ENCODE measurements at regions not wholly inside any gene's neighbourhood (a gene's known extent, or its start where the extent isn't known, plus 50 kb on each side); places are given as distances from the start of the nearest gene placed in this dataset.
A peak's percentile ranks its signal among the peaks of the same experiment; 100 is the strongest.

DNA sequence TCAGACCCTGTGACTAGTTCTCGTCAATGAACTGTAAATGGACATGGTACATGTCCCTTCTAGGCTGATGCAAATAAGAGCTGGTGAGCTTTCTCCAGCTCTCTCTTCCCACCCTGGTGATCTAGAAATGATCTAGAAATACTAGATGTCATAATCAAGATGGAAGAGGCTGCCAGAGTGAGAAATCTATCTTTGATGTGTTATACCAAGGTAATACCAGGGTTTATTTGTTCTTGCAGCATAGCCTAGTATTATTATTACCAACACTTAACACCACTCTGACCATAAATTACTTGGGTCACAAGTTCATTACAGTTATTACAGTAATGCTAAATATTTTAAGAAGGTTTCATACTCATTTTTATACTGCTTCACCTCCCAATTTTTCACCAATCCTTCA, 138.4 kb upstream of the LMCD1 start:
- TF ChIP-seq, protein P1, sequence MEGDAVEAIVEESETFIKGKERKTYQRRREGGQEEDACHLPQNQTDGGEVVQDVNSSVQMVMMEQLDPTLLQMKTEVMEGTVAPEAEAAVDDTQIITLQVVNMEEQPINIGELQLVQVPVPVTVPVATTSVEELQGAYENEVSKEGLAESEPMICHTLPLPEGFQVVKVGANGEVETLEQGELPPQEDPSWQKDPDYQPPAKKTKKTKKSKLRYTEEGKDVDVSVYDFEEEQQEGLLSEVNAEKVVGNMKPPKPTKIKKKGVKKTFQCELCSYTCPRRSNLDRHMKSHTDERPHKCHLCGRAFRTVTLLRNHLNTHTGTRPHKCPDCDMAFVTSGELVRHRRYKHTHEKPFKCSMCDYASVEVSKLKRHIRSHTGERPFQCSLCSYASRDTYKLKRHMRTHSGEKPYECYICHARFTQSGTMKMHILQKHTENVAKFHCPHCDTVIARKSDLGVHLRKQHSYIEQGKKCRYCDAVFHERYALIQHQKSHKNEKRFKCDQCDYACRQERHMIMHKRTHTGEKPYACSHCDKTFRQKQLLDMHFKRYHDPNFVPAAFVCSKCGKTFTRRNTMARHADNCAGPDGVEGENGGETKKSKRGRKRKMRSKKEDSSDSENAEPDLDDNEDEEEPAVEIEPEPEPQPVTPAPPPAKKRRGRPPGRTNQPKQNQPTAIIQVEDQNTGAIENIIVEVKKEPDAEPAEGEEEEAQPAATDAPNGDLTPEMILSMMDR (IDR thresholded peaks at IDR 0.05), result no peak

DNA sequence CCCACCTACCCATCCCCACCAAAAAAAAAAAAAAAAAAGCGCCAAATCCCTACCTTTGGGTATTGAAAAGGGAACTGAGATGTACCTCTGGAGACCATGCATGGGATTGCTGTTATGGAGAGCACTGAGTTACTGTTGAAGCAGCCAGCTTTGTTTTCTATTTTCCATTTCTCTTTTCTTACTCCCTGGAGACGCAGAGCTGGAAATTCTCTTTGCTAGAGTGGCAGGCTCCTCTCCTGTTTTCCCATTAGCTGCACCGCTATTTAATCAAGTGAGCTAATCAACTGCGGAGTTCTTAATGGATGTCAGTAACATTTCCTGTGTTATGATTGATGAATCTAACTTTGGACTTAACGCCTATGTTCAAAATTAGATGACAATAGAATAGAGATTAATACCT, 136.1 kb upstream of the LMCD1 start:
- no peaks in the 10 kb centered on the region for H3K9me3 ChIP-seq
- no peaks in the 10 kb centered on the region for H3K36me3 ChIP-seq
- H3K27me3 ChIP-seq, result no peaks in the 10 kb centered on the region
- no peak overlapping the region for H3K27ac ChIP-seq
- DNase-seq (ENCODE audit: low spot score), result no peak
- H3K4me1 ChIP-seq, result peaks cover 0 to 3% of the 10 kb centered on the region in 2 donors
- no peak overlapping the region for H3K4me3 ChIP-seq
- TF ChIP-seq, protein P1 (IDR thresholded peaks at IDR 0.05), result no peak

More for the DNA sequence above, 138.4 kb upstream of the LMCD1 start:
- Histone ChIP-seq H3K27ac (no peak overlapping the region), H3K9me3 (no peaks in the 10 kb centered on the region), H3K4me3 (no peak overlapping the region), H3K27me3 (no peaks in the 10 kb centered on the region), H3K36me3 (no peaks in the 10 kb centered on the region), H3K4me1 (peaks cover 0 to 3% of the 10 kb centered on the region in 2 donors)
- no peak for DNase-seq (ENCODE audit: low spot score)

DNA sequence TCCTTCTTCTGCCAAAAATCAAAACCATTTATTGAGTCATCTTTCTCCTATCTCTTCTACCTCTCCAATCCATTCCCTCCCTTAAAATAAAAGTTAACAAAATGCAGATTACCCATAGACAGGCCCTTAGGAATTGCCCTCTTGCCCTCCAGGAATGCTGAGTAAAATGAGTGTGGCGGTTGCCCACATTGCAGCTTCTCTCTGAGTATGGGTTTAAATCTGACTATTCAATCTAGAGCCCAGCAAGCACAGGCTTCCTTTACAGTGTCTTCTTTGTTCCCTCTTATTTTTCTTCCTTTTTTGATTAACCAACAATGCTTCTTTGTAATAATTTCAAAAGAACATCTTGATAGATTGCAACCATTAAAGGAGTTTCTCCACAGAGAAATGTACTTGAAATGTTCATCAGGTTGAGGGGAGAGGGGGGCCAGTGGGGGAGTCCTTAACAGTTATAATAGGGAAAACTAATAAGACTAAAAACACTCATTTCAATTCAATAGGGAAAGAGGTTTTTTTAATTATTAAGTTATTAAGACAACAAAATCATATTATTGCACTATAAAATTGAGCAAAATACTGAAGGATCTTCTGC, 135.3 kb upstream of the LMCD1 start:
- TF ChIP-seq, protein P1 (IDR thresholded peaks at IDR 0.05), result no peak
- DNase-seq (ENCODE audit: low spot score), result no peak
- no peaks in the 10 kb centered on the region for H3K27me3 ChIP-seq
- no peak overlapping the region for H3K4me3 ChIP-seq
- no peaks in the 10 kb centered on the region for H3K9me3 ChIP-seq
- peaks cover 0 to 9% of the 10 kb centered on the region in 2 donors for H3K4me1 ChIP-seq
- no peaks in the 10 kb centered on the region for H3K36me3 ChIP-seq
- H3K27ac ChIP-seq, result no peak overlapping the region

DNA sequence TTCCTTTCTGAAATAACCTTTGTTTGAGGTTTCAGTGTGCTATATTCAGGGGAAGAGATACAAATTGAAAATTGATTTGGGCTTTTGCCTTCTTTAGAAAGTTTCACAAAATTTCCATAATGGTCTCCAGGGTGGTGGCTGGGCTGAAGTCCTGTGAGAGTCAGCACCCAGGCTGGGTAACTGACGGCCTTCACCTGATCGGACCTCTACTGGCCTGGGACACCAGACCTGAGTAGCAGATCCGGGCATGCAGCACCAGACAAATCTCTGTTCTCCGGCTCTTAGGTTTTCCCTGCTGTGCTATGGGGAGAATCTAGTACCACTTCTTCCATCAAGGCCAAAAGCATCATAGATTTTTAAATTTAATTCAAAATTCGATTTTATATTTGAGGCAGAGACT, 133.0 kb upstream of the LMCD1 start:
- Histone ChIP-seq H3K27me3 (no peaks in the 10 kb centered on the region), H3K9me3 (peaks cover 0 to 1% of the 10 kb centered on the region in 2 donors), H3K27ac (no peak overlapping the region), H3K4me3 (no peak overlapping the region), H3K4me1 (peaks cover 0 to 22% of the 10 kb centered on the region in 2 donors), H3K36me3 (no peaks in the 10 kb centered on the region)
- TF ChIP-seq, protein P1 (IDR thresholded peaks at IDR 0.05), result no peak
- no peak for DNase-seq (ENCODE audit: low spot score)

DNA sequence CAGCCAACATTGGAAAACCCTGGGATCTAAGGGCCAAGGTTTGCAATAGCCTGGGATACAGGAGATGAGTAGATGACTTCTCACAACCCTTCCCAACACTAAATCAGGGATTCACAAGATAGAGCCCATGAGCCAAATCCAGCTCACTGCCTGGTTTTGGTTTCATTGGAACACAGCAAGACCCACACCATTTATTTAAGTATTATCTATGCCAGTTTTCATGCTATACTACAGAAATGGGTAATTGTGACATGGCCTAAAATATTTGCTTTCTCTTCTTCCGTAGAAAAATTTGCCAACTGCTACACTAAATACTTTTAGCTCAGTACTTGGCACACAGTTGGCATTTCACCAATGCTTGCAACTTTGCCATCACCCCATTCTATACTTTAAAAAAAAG, 132.0 kb upstream of the LMCD1 start:
- Histone ChIP-seq H3K9me3 (peaks cover 0 to 9% of the 10 kb centered on the region in 2 donors), H3K36me3 (no peaks in the 10 kb centered on the region), H3K27ac (no peak overlapping the region), H3K4me3 (no peak overlapping the region), H3K4me1 (peaks cover 0 to 22% of the 10 kb centered on the region in 2 donors), H3K27me3 (no peaks in the 10 kb centered on the region)
- DNase-seq (ENCODE audit: low spot score), result no peak
- TF ChIP-seq, protein P1 (IDR thresholded peaks at IDR 0.05), result no peak

DNA sequence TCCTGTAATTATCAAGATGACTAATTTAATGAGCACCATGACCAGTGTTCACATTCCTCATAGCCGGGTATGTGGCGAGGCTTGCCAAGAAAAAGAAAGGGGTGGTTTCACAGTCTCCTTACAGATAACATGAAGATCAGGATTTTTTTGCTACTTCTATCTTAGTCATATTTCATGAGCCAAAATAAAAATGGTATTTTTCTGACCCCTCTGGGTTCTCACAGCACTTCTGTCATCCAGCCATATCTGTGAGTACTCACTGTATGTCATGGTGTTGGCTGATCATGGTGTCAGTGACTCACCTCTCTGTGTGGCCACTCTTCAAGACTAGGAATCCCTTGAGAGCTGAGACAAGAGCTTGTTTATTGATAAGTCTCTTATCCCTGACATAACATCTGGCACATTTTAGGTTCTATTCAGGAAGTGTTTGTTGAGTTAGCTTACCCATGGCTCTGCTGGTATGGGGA, 130.5 kb upstream of the LMCD1 start:
- Histone ChIP-seq H3K27ac (no peak overlapping the region), H3K4me1 (peaks cover 0 to 21% of the 10 kb centered on the region in 2 donors), H3K27me3 (no peaks in the 10 kb centered on the region), H3K4me3 (no peak overlapping the region), H3K36me3 (no peaks in the 10 kb centered on the region), H3K9me3 (peaks cover 0 to 9% of the 10 kb centered on the region in 2 donors)
- TF ChIP-seq, protein P1 (IDR thresholded peaks at IDR 0.05), result no peak
- peak; percentile 60 for DNase-seq (ENCODE audit: low spot score)
